Stomach (tissue), 4 donors: ENCODE measurements at regions not wholly inside any gene's neighbourhood (a gene's known extent, or its start where the extent isn't known, plus 50 kb on each side); places are given as distances from the start of the nearest gene placed in this dataset.

ENCODE experiments used
- CTCF ChIP-seq, 7 experiments: fragments of 450-650 bp in 4 of 7; fragments of 200-600 bp in 3 of 7; sonication (generic) in 3 of 7; IDR thresholded peaks; one replicate each; pipeline ENCODE4 v1.5.1; 2016 to 2019; ENCODE audit warnings: antibody characterized with exemption in 7 of 7, control low read depth in 2 of 7, mild to moderate bottlenecking in 1 of 7
- EP300 ChIP-seq: sonication (generic); formaldehyde crosslinking; IDR thresholded peaks from one replicate; pipeline ENCODE4 v1.6.1; 2017; ENCODE audit warnings: antibody characterized with exemption
- POLR2A ChIP-seq, 4 donors: fragments of 450-650 bp; IDR thresholded peaks; one replicate each; pipeline ENCODE4 v1.6.1; 2016; ENCODE audit warnings: antibody characterized with exemption in 4 of 4, control low read depth in 2 of 4, mild to moderate bottlenecking in 1 of 4, moderate library complexity in 1 of 4
- POLR2AphosphoS5 ChIP-seq, 3 donors: sonication (generic); formaldehyde crosslinking; IDR thresholded peaks; one replicate each; pipeline ENCODE4 v1.6.1; 2016; ENCODE audit warnings: antibody characterized with exemption in 3 of 3

- no peak for TF ChIP-seq POLR2AphosphoS5 (IDR thresholded peaks at IDR 0.05)
- TF ChIP-seq CTCF (IDR thresholded peaks at IDR 0.05), result no peak
- no peak for TF ChIP-seq POLR2A (IDR thresholded peaks at IDR 0.05)
- no peak for TF ChIP-seq EP300
Measured at GRCh38 chr5:125874057-125874456, 549.2 kb upstream of the GRAMD2B start.
